ENCODE measurements at regions not wholly inside any gene's neighbourhood (a gene's known extent, or its start where the extent isn't known, plus 50 kb on each side); places are given as distances from the start of the nearest gene placed in this dataset.

DNA sequence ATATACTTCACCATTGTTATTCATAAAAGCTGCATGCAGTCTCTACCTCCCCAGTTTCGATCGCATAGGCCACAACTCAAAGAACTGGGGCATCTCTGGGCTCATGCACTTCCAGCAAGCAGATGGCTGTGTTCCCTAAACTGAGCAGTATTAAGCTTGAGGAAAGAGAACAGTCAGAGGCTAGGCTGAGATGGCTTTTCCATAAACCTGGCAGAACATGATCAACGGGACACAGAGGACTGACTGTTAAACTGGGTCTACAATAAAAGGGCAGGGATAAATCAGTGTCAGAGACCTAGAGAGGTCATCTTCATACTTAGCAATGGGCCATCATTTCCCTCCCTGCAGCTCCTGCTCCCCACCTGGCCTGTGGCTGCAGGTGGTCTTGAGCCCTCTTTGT is 171.0 kb upstream of the NECTIN1 start:
- no peaks in the 10 kb centered on the region for H4K20me1 ChIP-seq (ENCODE audit: insufficient read depth, low read length)
- H3K79me2 ChIP-seq (ENCODE audit: insufficient read depth, low read length): no peaks in the 10 kb centered on the region
- intact Hi-C loops (cut with micrococcal nuclease; ENCODE audit: unreplicated experiment) (no loop called here), in situ Hi-C loops (cut with HindIII; ENCODE audit: extremely low pct_ligation_motif_present, low pct_unique_long_range_greater_than_20kb) (no loop called here)
- ChIA-PET POLR2A (no interaction called here), CTCF (ENCODE audit: low intra/inter-chr PET ratio, low total read pairs) (no interaction called here)
- H2AFZ ChIP-seq (ENCODE audit: low read length): no peak overlapping the region
- H3K36me3 ChIP-seq (replicated peaks in 1 of 2; ENCODE audit: control insufficient read depth in 1 of 2, insufficient read depth in 2 of 2, low read length in 2 of 2): no peaks in the 10 kb centered on the region
- FAIRE-seq: no peak
- no peak for ATAC-seq
- H3K4me3 ChIP-seq (replicated peaks in 1 of 3; ENCODE audit: insufficient read depth in 1 of 3, low read depth in 2 of 3, low read length in 3 of 3): no peak overlapping the region
- no TSS peak for BruUV-seq (replicated peaks)
- H3K27ac ChIP-seq (ENCODE audit: extremely low read length, insufficient read depth, low read length): no peak overlapping the region
- DNase-seq (ENCODE audit: low spot score): no peak
- 30% methylated on average over 3 of the region's 3 CpGs for WGBS (ENCODE audit: low lambda C conversion rate)
- H3K9me3 ChIP-seq (ENCODE audit: low read length): no peaks in the 10 kb centered on the region
- H3K27me3 ChIP-seq (ENCODE audit: control insufficient read depth in 1 of 2, insufficient read depth in 2 of 2, low read length in 2 of 2): peaks cover 0 to 5% of the 10 kb centered on the region in 2 experiments; a peak in 3 of 5 replicates
- no peak overlapping the region for H3K4me2 ChIP-seq (ENCODE audit: low read depth, low read length)
- no peaks in the 10 kb centered on the region for H3K4me1 ChIP-seq (ENCODE audit: insufficient read depth, low read length)
- no peak for TF ChIP-seq ZFYVE20 (CRISPR knock-in tag; IDR thresholded peaks at IDR 0.05; ENCODE audit: borderline replicate concordance, low read depth)
- no peak overlapping the region for H3K9ac ChIP-seq (ENCODE audit: insufficient read depth, low read depth, low read length)

DNA sequence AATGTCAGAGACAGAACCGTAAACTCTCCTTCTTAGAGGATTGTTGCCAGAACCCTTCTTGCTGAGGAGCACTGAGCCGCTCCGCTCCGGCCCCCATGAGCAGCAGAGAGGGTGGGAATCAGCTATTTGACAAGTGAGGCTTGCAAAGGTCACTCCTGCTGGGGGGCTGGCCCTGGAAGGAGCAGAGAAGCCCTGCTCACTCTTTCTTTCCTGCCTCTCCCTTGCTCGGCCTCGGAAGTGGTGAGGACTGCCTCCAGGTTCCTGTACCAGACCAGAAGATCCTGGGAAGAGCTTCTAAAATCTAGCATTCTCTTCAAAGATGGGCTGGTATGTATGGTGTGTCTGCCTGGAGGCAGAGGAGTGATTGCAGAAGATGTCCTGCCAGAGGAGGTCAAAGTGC is 168.6 kb upstream of the NECTIN1 start:
- H3K4me2 ChIP-seq (ENCODE audit: low read depth, low read length): no peak overlapping the region
- WGBS (ENCODE audit: low lambda C conversion rate): 51% methylated on average over 6 of the region's 6 CpGs
- no peaks in the 10 kb centered on the region for H3K9me3 ChIP-seq (ENCODE audit: low read length)
- H4K20me1 ChIP-seq (ENCODE audit: insufficient read depth, low read length): no peaks in the 10 kb centered on the region
- DNase-seq (ENCODE audit: low spot score) (no peak), ATAC-seq (no peak), FAIRE-seq (no peak)
- H3K4me1 ChIP-seq (ENCODE audit: insufficient read depth, low read length): no peaks in the 10 kb centered on the region
- intact Hi-C loops (cut with micrococcal nuclease; ENCODE audit: unreplicated experiment) (no loop called here), in situ Hi-C loops (cut with HindIII; ENCODE audit: extremely low pct_ligation_motif_present, low pct_unique_long_range_greater_than_20kb) (no loop called here)
- no peak overlapping the region for H3K27ac ChIP-seq (ENCODE audit: extremely low read length, insufficient read depth, low read length)
- CTCF ChIA-PET (ENCODE audit: low intra/inter-chr PET ratio, low total read pairs): no interaction called here
- H3K4me3 ChIP-seq (replicated peaks in 1 of 3; ENCODE audit: insufficient read depth in 1 of 3, low read depth in 2 of 3, low read length in 3 of 3): no peak overlapping the region
- no TSS peak for BruUV-seq (replicated peaks)
- H3K79me2 ChIP-seq (ENCODE audit: insufficient read depth, low read length): no peaks in the 10 kb centered on the region
- POLR2A ChIA-PET: no interaction called here
- H2AFZ ChIP-seq (ENCODE audit: low read length): no peak overlapping the region
- H3K36me3 ChIP-seq (replicated peaks in 1 of 2; ENCODE audit: control insufficient read depth in 1 of 2, insufficient read depth in 2 of 2, low read length in 2 of 2): no peaks in the 10 kb centered on the region
- H3K9ac ChIP-seq (ENCODE audit: insufficient read depth, low read depth, low read length): no peak overlapping the region
- H3K27me3 ChIP-seq (ENCODE audit: control insufficient read depth in 1 of 2, insufficient read depth in 2 of 2, low read length in 2 of 2): peaks cover 0 to 19% of the 10 kb centered on the region in 2 experiments; a peak in 4 of 5 replicates
- no peak for TF ChIP-seq ZFP37 (CRISPR knock-in tag; IDR thresholded peaks at IDR 0.05; ENCODE audit: borderline replicate concordance)
- TF ChIP-seq, protein P1, sequence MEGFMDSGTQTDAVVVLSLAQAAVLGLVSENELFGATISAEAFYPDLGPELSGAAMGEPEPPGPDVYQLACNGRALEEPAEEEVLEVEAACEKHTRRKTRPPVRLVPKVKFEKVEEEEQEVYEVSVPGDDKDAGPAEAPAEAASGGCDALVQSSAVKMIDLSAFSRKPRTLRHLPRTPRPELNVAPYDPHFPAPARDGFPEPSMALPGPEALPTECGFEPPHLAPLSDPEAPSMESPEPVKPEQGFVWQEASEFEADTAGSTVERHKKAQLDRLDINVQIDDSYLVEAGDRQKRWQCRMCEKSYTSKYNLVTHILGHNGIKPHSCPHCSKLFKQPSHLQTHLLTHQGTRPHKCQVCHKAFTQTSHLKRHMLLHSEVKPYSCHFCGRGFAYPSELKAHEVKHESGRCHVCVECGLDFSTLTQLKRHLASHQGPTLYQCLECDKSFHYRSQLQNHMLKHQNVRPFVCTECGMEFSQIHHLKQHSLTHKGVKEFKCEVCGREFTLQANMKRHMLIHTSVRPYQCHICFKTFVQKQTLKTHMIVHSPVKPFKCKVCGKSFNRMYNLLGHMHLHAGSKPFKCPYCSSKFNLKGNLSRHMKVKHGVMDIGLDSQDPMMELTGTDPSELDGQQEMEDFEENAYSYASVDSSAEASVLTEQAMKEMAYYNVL (CRISPR knock-in tag; IDR thresholded peaks at IDR 0.05; ENCODE audit: borderline replicate concordance): no peak
- TF ChIP-seq, protein P2, sequence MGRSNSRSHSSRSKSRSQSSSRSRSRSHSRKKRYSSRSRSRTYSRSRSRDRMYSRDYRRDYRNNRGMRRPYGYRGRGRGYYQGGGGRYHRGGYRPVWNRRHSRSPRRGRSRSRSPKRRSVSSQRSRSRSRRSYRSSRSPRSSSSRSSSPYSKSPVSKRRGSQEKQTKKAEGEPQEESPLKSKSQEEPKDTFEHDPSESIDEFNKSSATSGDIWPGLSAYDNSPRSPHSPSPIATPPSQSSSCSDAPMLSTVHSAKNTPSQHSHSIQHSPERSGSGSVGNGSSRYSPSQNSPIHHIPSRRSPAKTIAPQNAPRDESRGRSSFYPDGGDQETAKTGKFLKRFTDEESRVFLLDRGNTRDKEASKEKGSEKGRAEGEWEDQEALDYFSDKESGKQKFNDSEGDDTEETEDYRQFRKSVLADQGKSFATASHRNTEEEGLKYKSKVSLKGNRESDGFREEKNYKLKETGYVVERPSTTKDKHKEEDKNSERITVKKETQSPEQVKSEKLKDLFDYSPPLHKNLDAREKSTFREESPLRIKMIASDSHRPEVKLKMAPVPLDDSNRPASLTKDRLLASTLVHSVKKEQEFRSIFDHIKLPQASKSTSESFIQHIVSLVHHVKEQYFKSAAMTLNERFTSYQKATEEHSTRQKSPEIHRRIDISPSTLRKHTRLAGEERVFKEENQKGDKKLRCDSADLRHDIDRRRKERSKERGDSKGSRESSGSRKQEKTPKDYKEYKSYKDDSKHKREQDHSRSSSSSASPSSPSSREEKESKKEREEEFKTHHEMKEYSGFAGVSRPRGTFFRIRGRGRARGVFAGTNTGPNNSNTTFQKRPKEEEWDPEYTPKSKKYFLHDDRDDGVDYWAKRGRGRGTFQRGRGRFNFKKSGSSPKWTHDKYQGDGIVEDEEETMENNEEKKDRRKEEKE (IDR thresholded peaks at IDR 0.05): no peak
- no peak for TF ChIP-seq U2AF2 (IDR thresholded peaks at IDR 0.05; ENCODE audit: low read depth, low read length)
- TF ChIP-seq SIX4 (CRISPR knock-in tag; IDR thresholded peaks at IDR 0.05): no peak
- TF ChIP-seq, protein P3, sequence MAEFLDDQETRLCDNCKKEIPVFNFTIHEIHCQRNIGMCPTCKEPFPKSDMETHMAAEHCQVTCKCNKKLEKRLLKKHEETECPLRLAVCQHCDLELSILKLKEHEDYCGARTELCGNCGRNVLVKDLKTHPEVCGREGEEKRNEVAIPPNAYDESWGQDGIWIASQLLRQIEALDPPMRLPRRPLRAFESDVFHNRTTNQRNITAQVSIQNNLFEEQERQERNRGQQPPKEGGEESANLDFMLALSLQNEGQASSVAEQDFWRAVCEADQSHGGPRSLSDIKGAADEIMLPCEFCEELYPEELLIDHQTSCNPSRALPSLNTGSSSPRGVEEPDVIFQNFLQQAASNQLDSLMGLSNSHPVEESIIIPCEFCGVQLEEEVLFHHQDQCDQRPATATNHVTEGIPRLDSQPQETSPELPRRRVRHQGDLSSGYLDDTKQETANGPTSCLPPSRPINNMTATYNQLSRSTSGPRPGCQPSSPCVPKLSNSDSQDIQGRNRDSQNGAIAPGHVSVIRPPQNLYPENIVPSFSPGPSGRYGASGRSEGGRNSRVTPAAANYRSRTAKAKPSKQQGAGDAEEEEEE (CRISPR knock-in tag; IDR thresholded peaks at IDR 0.05; ENCODE audit: borderline replicate concordance): no peak
- TF ChIP-seq RELA (CRISPR knock-in tag; IDR thresholded peaks at IDR 0.05): no peak
- no peak for TF ChIP-seq EEA1 (CRISPR knock-in tag; IDR thresholded peaks at IDR 0.05; ENCODE audit: borderline replicate concordance)
- TF ChIP-seq, protein P4, sequence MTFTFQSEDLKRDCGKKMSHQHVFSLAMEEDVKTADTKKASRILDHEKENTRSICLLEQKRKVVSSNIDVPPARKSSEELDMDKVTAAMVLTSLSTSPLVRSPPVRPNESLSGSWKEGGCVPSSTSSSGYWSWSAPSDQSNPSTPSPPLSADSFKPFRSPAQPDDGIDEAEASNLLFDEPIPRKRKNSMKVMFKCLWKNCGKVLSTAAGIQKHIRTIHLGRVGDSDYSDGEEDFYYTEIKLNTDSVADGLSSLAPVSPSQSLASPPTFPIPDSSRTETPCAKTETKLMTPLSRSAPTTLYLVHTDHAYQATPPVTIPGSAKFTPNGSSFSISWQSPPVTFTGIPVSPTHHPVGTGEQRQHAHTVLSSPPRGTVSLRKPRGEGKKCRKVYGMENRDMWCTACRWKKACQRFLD (CRISPR knock-in tag; IDR thresholded peaks at IDR 0.05; ENCODE audit: borderline replicate concordance): no peak
- TF ChIP-seq KDM4B (CRISPR knock-in tag; IDR thresholded peaks at IDR 0.05): no peak

Data from HepG2 (cell line).